ENCODE measurements at regions not wholly inside any gene's neighbourhood (a gene's known extent, or its start where the extent isn't known, plus 50 kb on each side); places are given as distances from the start of the nearest gene placed in this dataset.

DNA sequence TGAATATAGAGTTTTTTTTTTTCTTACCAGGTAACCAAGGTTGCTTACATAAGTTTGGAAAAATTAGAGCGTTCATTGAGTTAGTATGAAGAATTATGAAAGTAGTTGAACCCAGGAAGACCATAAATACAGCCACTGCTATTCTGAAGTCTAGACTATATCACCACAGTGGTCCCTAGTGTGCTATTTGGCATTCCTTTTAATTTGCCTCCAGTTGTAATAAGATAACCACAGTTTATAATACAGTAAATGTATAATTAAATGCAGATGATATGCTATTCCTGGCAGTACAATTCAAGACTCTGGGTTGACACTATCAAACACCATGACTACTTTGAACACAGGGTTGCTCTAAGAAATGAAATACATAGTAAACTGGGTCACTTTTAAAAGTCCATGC lies 270.5 kb downstream of the BRINP2 start:
- TF ChIP-seq, protein P1, sequence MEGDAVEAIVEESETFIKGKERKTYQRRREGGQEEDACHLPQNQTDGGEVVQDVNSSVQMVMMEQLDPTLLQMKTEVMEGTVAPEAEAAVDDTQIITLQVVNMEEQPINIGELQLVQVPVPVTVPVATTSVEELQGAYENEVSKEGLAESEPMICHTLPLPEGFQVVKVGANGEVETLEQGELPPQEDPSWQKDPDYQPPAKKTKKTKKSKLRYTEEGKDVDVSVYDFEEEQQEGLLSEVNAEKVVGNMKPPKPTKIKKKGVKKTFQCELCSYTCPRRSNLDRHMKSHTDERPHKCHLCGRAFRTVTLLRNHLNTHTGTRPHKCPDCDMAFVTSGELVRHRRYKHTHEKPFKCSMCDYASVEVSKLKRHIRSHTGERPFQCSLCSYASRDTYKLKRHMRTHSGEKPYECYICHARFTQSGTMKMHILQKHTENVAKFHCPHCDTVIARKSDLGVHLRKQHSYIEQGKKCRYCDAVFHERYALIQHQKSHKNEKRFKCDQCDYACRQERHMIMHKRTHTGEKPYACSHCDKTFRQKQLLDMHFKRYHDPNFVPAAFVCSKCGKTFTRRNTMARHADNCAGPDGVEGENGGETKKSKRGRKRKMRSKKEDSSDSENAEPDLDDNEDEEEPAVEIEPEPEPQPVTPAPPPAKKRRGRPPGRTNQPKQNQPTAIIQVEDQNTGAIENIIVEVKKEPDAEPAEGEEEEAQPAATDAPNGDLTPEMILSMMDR (IDR thresholded peaks at IDR 0.05; ENCODE audit: low read depth, low read length): no peak
- TF ChIP-seq, protein P2, sequence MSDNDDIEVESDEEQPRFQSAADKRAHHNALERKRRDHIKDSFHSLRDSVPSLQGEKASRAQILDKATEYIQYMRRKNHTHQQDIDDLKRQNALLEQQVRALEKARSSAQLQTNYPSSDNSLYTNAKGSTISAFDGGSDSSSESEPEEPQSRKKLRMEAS (IDR thresholded peaks at IDR 0.05; ENCODE audit: low read depth, low read length): no peak
- TF ChIP-seq POLR2A (IDR thresholded peaks at IDR 0.05; ENCODE audit: extremely low read depth, insufficient read length) (no peak), MYC (IDR thresholded peaks at IDR 0.05; ENCODE audit: low read depth, low read length) (no peak)
